HepG2 (cell line): ENCODE measurements at regions not wholly inside any gene's neighbourhood (a gene's known extent, or its start where the extent isn't known, plus 50 kb on each side); places are given as distances from the start of the nearest gene placed in this dataset.

Experiments
- BCL3 ChIP-seq: sonication (generic); formaldehyde crosslinking; IDR thresholded peaks from 2 replicates; pipeline ENCODE4 v1.5.1; 2020; ENCODE audit warnings: mild to moderate bottlenecking, missing genetic modification reagents, moderate library complexity
- BCLAF1 ChIP-seq: fragments of 450-650 bp; IDR thresholded peaks from 2 replicates; pipeline ENCODE4 v1.6.1; 2017; ENCODE audit warnings: mild to moderate bottlenecking
- MLLT10 ChIP-seq: sonication (generic); formaldehyde crosslinking; IDR thresholded peaks from 2 replicates; pipeline ENCODE4 v1.4.0; 2020; ENCODE audit warnings: missing genetic modification reagents
- POLR2A ChIP-seq, 2 experiments: IDR thresholded peaks; 2 replicates each; pipeline ENCODE4 v1.6.1; 2011; ENCODE audit warnings: low read depth in 2 of 2, low read length in 2 of 2, mild to moderate bottlenecking in 1 of 2, moderate library complexity in 1 of 2; ENCODE audit not compliant: insufficient read depth in 1 of 2
- U2AF2 ChIP-seq: fragments of 200-400 bp; formaldehyde crosslinking; IDR thresholded peaks from 2 replicates; pipeline ENCODE4 v1.6.1; 2017; ENCODE audit warnings: low read depth, mild to moderate bottlenecking, low read length
- ZNF567 ChIP-seq: sonication (generic); formaldehyde crosslinking; IDR thresholded peaks from 2 replicates; pipeline ENCODE4 v1.8.1; 2023; ENCODE audit warnings: mild to moderate bottlenecking, missing genetic modification reagents, borderline replicate concordance

- TF ChIP-seq BCLAF1 (no peak), BCL3 (CRISPR knock-in tag) (no peak), MLLT10 (CRISPR knock-in tag) (no peak), POLR2A (IDR thresholded peaks at IDR 0.05; ENCODE audit: insufficient read depth in 1 of 2, low read depth in 2 of 2, low read length in 2 of 2) (no peak), U2AF2 (no peak), ZNF567 (CRISPR knock-in tag) (no peak)
Measured at GRCh38 chr4:145427221-145427620, 54.4 kb upstream of the SMAD1 start.
